Liver (tissue), 8 donors: ENCODE measurements at regions not wholly inside any gene's neighbourhood (a gene's known extent, or its start where the extent isn't known, plus 50 kb on each side); places are given as distances from the start of the nearest gene placed in this dataset.

Experiments used
- DNase-seq: peaks from one replicate; pipeline ENCODE4 v3.0.0-alpha.2; 2017; ENCODE audit warnings: low spot score
- H3K27ac ChIP-seq, 2 donors: one replicate each; pipeline ENCODE4 v1.7.0; 2013; ENCODE audit warnings: inconsistent platforms in 2 of 2, low read length in 2 of 2, control low read depth in 1 of 2, low read depth in 1 of 2, mild to moderate bottlenecking in 1 of 2
- H3K27me3 ChIP-seq, 4 donors: one replicate each; pipeline versions ENCODE4 v1.6.1 to v1.7.0; 2013; ENCODE audit warnings: low read length in 3 of 4, inconsistent platforms in 1 of 4, mild to moderate bottlenecking in 1 of 4, moderate library complexity in 1 of 4; ENCODE audit not compliant: control insufficient read depth in 4 of 4, insufficient read depth in 4 of 4
- H3K36me3 ChIP-seq, 4 donors: one replicate each; pipeline versions ENCODE4 v1.6.1 to v1.7.0; 2013; ENCODE audit warnings: low read length in 3 of 4, mild to moderate bottlenecking in 3 of 4, low read depth in 1 of 4, moderate library complexity in 1 of 4; ENCODE audit not compliant: control insufficient read depth in 4 of 4, insufficient read depth in 3 of 4
- H3K4me1 ChIP-seq, 4 donors: one replicate each; pipeline versions ENCODE4 v1.6.1 to v1.7.0; 2013; ENCODE audit warnings: low read length in 3 of 4, mild to moderate bottlenecking in 3 of 4, moderate library complexity in 1 of 4; ENCODE audit not compliant: control insufficient read depth in 4 of 4, insufficient read depth in 4 of 4
- H3K4me3 ChIP-seq, 3 donors: one replicate each; pipeline versions ENCODE4 v1.6.1 to v1.7.0; 2013; ENCODE audit warnings: low read length in 3 of 3, control low read depth in 1 of 3, low read depth in 1 of 3, mild to moderate bottlenecking in 1 of 3
- H3K9ac ChIP-seq, 2 donors: one replicate each; pipeline ENCODE4 v1.7.0; 2013; ENCODE audit warnings: low read length in 2 of 2, mild to moderate bottlenecking in 2 of 2, moderate library complexity in 2 of 2, control low read depth in 1 of 2, low read depth in 1 of 2
- H3K9me3 ChIP-seq, 4 donors: one replicate each; pipeline versions ENCODE4 v1.6.1 to v1.7.0; 2013; ENCODE audit warnings: low read length in 3 of 4; ENCODE audit not compliant: control insufficient read depth in 4 of 4
- EGR1 ChIP-seq, 2 donors: IDR thresholded peaks; 2 replicates each; pipeline ENCODE4 v1.6.1; 2016 to 2018; ENCODE audit warnings: antibody characterized with exemption in 2 of 2, low read depth in 2 of 2
- FOXA1 ChIP-seq: IDR thresholded peaks from 2 replicates; pipeline ENCODE4 v1.6.1; 2016; ENCODE audit warnings: antibody characterized with exemption
- FOXA2 ChIP-seq: IDR thresholded peaks from 2 replicates; pipeline ENCODE4 v1.6.1; 2016; ENCODE audit warnings: antibody characterized with exemption
- GABPA ChIP-seq, 2 donors: IDR thresholded peaks in 1 of 2; conservative IDR thresholded peaks in 1 of 2; 2 replicates each; pipeline ENCODE4 v1.6.1; 2016; ENCODE audit warnings: antibody characterized with exemption in 2 of 2, mild to moderate bottlenecking in 1 of 2, moderate library complexity in 1 of 2
- HNF4A ChIP-seq, 2 donors: conservative IDR thresholded peaks; 2 replicates each; pipeline ENCODE4 v1.6.1; 2016; ENCODE audit warnings: antibody characterized with exemption in 2 of 2, mild to moderate bottlenecking in 2 of 2
- HNF4G ChIP-seq: IDR thresholded peaks from 2 replicates; pipeline ENCODE4 v1.6.1; 2016; ENCODE audit warnings: antibody characterized with exemption
- JUND ChIP-seq, 2 donors: IDR thresholded peaks; 2 replicates each; pipeline ENCODE4 v1.6.1; 2016; ENCODE audit warnings: antibody characterized with exemption in 2 of 2
- NR2F2 ChIP-seq: IDR thresholded peaks from 2 replicates; pipeline ENCODE4 v1.6.1; 2016; ENCODE audit warnings: antibody characterized with exemption
- RAD21 ChIP-seq, 2 donors: IDR thresholded peaks; 2 replicates each; pipeline ENCODE4 v1.6.1; 2016; ENCODE audit warnings: antibody characterized with exemption in 2 of 2, mild to moderate bottlenecking in 2 of 2
- RXRA ChIP-seq, 2 donors: IDR thresholded peaks; 2 replicates each; pipeline ENCODE4 v1.6.1; 2017 to 2018; ENCODE audit warnings: antibody characterized with exemption in 2 of 2, mild to moderate bottlenecking in 1 of 2
- SP1 ChIP-seq: IDR thresholded peaks from 2 replicates; pipeline ENCODE4 v1.6.1; 2018; ENCODE audit warnings: antibody characterized with exemption, mild to moderate bottlenecking
- TAF1 ChIP-seq: conservative IDR thresholded peaks from 2 replicates; pipeline ENCODE4 v1.6.1; 2016; ENCODE audit warnings: antibody characterized with exemption, mild to moderate bottlenecking
- YY1 ChIP-seq: IDR thresholded peaks from 2 replicates; pipeline ENCODE4 v1.6.1; 2016; ENCODE audit warnings: antibody characterized with exemption, mild to moderate bottlenecking
- WGBS: extraction: QIAGEN DNeasy Blood & Tissue Kit; methylation state at CpG from one replicate; pipeline ENCODE4 v1.1.7; 2013; 5-methylcytosine and 5-hydroxymethylcytosine counted together
- TF ChIP-seq, protein P1 (sequence below): IDR thresholded peaks from 2 replicates; pipeline ENCODE4 v1.6.1; 2016; ENCODE audit warnings: antibody characterized with exemption, mild to moderate bottlenecking
- TF ChIP-seq, protein P2 (sequence below): IDR thresholded peaks from 2 replicates; pipeline ENCODE4 v1.6.1; 2016; ENCODE audit warnings: antibody characterized with exemption
- TF ChIP-seq, protein P3 (sequence below): fragments of 150-350 bp; IDR thresholded peaks from 2 replicates; pipeline ENCODE4 v1.5.1; 2017; ENCODE audit warnings: improper control_type of control experiment, low read depth, low read length; ENCODE audit not compliant: missing input control
- TF ChIP-seq, protein P4 (sequence below): IDR thresholded peaks from 2 replicates; pipeline ENCODE4 v1.6.1; 2016; ENCODE audit warnings: antibody characterized with exemption
- TF ChIP-seq, protein P5 (sequence below): IDR thresholded peaks from 2 replicates; pipeline ENCODE4 v1.6.1; 2016; ENCODE audit warnings: antibody characterized with exemption
- donor health status: healthy.
- donor health status: healthy.
- donor health status: healthy.
- donor health status: healthy.
- donor health status: healthy.

DNA sequence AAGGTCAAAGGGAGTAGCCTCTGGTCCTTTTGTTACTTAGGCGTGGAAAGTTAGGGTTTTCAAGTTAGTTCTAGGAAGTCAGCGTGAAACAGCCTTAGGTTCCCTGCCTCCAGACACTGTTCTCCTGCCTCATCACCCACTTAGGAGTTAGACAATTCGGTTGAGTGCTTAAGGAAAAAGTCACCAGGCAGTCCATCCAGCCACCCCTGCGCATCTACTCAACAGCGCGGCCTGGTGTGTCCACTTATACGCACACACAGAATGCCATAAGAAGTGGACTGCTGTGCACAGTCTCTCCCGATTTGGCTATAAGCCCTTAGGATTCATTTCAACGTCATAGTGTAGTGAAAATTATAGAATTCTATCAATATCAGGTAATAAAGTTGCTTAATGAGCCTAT, 470.8 kb upstream of the TNP1 start:
- DNase-seq = no peak
- Histone ChIP-seq H3K4me3 (no peak overlapping the region), H3K27ac (no peak overlapping the region), H3K9me3 (no peaks in the 10 kb centered on the region), H3K4me1 (peaks cover 0 to 5% (median 0%) of the 10 kb centered on the region in 4 donors), H3K9ac (no peak overlapping the region), H3K27me3 (no peaks in the 10 kb centered on the region), H3K36me3 (no peaks in the 10 kb centered on the region)
- 97% methylated on average over 9 of the region's 9 CpGs for WGBS
- TF ChIP-seq, protein P1, sequence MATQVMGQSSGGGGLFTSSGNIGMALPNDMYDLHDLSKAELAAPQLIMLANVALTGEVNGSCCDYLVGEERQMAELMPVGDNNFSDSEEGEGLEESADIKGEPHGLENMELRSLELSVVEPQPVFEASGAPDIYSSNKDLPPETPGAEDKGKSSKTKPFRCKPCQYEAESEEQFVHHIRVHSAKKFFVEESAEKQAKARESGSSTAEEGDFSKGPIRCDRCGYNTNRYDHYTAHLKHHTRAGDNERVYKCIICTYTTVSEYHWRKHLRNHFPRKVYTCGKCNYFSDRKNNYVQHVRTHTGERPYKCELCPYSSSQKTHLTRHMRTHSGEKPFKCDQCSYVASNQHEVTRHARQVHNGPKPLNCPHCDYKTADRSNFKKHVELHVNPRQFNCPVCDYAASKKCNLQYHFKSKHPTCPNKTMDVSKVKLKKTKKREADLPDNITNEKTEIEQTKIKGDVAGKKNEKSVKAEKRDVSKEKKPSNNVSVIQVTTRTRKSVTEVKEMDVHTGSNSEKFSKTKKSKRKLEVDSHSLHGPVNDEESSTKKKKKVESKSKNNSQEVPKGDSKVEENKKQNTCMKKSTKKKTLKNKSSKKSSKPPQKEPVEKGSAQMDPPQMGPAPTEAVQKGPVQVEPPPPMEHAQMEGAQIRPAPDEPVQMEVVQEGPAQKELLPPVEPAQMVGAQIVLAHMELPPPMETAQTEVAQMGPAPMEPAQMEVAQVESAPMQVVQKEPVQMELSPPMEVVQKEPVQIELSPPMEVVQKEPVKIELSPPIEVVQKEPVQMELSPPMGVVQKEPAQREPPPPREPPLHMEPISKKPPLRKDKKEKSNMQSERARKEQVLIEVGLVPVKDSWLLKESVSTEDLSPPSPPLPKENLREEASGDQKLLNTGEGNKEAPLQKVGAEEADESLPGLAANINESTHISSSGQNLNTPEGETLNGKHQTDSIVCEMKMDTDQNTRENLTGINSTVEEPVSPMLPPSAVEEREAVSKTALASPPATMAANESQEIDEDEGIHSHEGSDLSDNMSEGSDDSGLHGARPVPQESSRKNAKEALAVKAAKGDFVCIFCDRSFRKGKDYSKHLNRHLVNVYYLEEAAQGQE = no peak
- TF ChIP-seq GABPA (IDR thresholded peaks at IDR 0.05 in 1 of 2, conservative IDR thresholded peaks at IDR 0.05 in 1 of 2) (no peak), EGR1 (IDR thresholded peaks at IDR 0.05; ENCODE audit: low read depth in 2 of 2) (no peak), JUND (IDR thresholded peaks at IDR 0.05) (no peak), FOXA1 (no peak), HNF4G (no peak), NR2F2 (no peak), RAD21 (IDR thresholded peaks at IDR 0.05) (no peak), HNF4A (conservative IDR thresholded peaks at IDR 0.05) (no peak), FOXA2 (no peak), YY1 (no peak), RXRA (IDR thresholded peaks at IDR 0.05) (no peak), TAF1 (no peak)
- TF ChIP-seq, protein P2, sequence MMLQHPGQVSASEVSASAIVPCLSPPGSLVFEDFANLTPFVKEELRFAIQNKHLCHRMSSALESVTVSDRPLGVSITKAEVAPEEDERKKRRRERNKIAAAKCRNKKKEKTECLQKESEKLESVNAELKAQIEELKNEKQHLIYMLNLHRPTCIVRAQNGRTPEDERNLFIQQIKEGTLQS = no peak
- TF ChIP-seq, protein P3, sequence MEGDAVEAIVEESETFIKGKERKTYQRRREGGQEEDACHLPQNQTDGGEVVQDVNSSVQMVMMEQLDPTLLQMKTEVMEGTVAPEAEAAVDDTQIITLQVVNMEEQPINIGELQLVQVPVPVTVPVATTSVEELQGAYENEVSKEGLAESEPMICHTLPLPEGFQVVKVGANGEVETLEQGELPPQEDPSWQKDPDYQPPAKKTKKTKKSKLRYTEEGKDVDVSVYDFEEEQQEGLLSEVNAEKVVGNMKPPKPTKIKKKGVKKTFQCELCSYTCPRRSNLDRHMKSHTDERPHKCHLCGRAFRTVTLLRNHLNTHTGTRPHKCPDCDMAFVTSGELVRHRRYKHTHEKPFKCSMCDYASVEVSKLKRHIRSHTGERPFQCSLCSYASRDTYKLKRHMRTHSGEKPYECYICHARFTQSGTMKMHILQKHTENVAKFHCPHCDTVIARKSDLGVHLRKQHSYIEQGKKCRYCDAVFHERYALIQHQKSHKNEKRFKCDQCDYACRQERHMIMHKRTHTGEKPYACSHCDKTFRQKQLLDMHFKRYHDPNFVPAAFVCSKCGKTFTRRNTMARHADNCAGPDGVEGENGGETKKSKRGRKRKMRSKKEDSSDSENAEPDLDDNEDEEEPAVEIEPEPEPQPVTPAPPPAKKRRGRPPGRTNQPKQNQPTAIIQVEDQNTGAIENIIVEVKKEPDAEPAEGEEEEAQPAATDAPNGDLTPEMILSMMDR = no peak
- TF ChIP-seq, protein P4, sequence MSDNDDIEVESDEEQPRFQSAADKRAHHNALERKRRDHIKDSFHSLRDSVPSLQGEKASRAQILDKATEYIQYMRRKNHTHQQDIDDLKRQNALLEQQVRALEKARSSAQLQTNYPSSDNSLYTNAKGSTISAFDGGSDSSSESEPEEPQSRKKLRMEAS = no peak

DNA sequence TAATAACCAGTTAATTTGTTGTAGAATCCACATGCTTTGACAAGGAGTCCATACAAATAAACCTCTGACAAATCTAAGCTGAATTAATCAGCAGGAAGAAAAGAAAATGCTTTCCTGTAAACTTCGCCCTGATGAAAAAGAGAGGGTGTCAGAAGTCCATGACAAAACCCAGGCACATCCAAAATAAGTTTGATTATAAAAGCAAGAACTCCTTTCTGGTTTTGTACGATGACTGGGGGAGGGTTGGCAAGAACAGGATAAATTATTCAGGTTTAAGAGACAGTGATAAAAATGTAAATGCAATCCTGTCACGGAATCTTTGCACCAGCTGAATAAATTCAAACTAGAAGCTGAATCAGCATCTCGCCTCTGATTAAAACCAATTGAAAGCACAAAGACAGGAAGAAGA, 469.2 kb upstream of the TNP1 start:
- no peak for DNase-seq
- H3K4me3 ChIP-seq = no peak overlapping the region
- no peak overlapping the region for H3K27ac ChIP-seq
- peaks cover 0 to 5% (median 0%) of the 10 kb centered on the region in 4 donors for H3K4me1 ChIP-seq
- H3K27me3 ChIP-seq = no peaks in the 10 kb centered on the region
- no peaks in the 10 kb centered on the region for H3K9me3 ChIP-seq
- no peaks in the 10 kb centered on the region for H3K36me3 ChIP-seq
- no peak overlapping the region for H3K9ac ChIP-seq
- WGBS = 76% methylated on average over 4 of the region's 4 CpGs
- TF ChIP-seq RXRA (IDR thresholded peaks at IDR 0.05) (no peak), HNF4A (conservative IDR thresholded peaks at IDR 0.05) (no peak), FOXA2 (no peak), SP1 (no peak), HNF4G (no peak), FOXA1 (no peak), GABPA (IDR thresholded peaks at IDR 0.05 in 1 of 2, conservative IDR thresholded peaks at IDR 0.05 in 1 of 2) (no peak), EGR1 (IDR thresholded peaks at IDR 0.05; ENCODE audit: low read depth in 2 of 2) (no peak), JUND (IDR thresholded peaks at IDR 0.05) (no peak), NR2F2 (no peak), TAF1 (no peak), YY1 (no peak), RAD21 (IDR thresholded peaks at IDR 0.05) (no peak)
- TF ChIP-seq, protein P5, sequence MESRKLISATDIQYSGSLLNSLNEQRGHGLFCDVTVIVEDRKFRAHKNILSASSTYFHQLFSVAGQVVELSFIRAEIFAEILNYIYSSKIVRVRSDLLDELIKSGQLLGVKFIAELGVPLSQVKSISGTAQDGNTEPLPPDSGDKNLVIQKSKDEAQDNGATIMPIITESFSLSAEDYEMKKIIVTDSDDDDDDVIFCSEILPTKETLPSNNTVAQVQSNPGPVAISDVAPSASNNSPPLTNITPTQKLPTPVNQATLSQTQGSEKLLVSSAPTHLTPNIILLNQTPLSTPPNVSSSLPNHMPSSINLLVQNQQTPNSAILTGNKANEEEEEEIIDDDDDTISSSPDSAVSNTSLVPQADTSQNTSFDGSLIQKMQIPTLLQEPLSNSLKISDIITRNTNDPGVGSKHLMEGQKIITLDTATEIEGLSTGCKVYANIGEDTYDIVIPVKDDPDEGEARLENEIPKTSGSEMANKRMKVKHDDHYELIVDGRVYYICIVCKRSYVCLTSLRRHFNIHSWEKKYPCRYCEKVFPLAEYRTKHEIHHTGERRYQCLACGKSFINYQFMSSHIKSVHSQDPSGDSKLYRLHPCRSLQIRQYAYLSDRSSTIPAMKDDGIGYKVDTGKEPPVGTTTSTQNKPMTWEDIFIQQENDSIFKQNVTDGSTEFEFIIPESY = no peak
- TF ChIP-seq, protein P2 = no peak
- TF ChIP-seq, protein P1 = no peak
- TF ChIP-seq, protein P4 = no peak
